Neural cell (in vitro differentiated cells): ENCODE measurements at regions not wholly inside any gene's neighbourhood (a gene's known extent, or its start where the extent isn't known, plus 50 kb on each side); places are given as distances from the start of the nearest gene placed in this dataset.

Source experiments
- TF ChIP-seq, protein P1 (sequence below): fragments of 450-650 bp; IDR thresholded peaks from 2 replicates; pipeline ENCODE4 v1.5.1; 2014; ENCODE audit warnings: antibody characterized with exemption, mild to moderate bottlenecking, moderate library complexity; ENCODE audit not compliant: poor library complexity, severe bottlenecking
- TF ChIP-seq, protein P2 (sequence below): IDR thresholded peaks from 2 replicates; pipeline ENCODE4 v1.6.1; 2012; ENCODE audit warnings: borderline replicate concordance

DNA sequence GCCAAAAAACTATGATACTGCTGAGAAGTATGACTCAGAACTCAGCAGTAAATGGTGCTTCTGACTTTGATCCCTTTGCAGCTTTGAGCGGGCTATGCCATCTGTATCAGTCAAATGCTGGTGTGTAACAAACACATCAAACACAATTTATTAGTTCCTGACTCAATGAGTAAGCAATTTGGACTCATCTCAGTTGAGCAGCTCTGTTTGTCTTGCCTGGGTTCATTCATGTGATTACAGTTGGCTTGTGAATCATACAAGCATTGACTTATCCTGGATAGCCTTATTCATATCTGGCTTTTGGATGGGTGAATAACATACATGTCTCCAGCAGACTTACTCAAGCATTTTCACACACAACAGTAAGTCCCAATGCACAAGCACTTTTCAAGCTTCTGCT is 858.8 kb downstream of the METTL15 start:
- TF ChIP-seq, protein P1, sequence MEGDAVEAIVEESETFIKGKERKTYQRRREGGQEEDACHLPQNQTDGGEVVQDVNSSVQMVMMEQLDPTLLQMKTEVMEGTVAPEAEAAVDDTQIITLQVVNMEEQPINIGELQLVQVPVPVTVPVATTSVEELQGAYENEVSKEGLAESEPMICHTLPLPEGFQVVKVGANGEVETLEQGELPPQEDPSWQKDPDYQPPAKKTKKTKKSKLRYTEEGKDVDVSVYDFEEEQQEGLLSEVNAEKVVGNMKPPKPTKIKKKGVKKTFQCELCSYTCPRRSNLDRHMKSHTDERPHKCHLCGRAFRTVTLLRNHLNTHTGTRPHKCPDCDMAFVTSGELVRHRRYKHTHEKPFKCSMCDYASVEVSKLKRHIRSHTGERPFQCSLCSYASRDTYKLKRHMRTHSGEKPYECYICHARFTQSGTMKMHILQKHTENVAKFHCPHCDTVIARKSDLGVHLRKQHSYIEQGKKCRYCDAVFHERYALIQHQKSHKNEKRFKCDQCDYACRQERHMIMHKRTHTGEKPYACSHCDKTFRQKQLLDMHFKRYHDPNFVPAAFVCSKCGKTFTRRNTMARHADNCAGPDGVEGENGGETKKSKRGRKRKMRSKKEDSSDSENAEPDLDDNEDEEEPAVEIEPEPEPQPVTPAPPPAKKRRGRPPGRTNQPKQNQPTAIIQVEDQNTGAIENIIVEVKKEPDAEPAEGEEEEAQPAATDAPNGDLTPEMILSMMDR = no peak
- TF ChIP-seq, protein P2, sequence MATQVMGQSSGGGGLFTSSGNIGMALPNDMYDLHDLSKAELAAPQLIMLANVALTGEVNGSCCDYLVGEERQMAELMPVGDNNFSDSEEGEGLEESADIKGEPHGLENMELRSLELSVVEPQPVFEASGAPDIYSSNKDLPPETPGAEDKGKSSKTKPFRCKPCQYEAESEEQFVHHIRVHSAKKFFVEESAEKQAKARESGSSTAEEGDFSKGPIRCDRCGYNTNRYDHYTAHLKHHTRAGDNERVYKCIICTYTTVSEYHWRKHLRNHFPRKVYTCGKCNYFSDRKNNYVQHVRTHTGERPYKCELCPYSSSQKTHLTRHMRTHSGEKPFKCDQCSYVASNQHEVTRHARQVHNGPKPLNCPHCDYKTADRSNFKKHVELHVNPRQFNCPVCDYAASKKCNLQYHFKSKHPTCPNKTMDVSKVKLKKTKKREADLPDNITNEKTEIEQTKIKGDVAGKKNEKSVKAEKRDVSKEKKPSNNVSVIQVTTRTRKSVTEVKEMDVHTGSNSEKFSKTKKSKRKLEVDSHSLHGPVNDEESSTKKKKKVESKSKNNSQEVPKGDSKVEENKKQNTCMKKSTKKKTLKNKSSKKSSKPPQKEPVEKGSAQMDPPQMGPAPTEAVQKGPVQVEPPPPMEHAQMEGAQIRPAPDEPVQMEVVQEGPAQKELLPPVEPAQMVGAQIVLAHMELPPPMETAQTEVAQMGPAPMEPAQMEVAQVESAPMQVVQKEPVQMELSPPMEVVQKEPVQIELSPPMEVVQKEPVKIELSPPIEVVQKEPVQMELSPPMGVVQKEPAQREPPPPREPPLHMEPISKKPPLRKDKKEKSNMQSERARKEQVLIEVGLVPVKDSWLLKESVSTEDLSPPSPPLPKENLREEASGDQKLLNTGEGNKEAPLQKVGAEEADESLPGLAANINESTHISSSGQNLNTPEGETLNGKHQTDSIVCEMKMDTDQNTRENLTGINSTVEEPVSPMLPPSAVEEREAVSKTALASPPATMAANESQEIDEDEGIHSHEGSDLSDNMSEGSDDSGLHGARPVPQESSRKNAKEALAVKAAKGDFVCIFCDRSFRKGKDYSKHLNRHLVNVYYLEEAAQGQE = no peak
